ENCODE measurements at regions not wholly inside any gene's neighbourhood (a gene's known extent, or its start where the extent isn't known, plus 50 kb on each side); places are given as distances from the start of the nearest gene placed in this dataset.
A peak's percentile ranks its signal among the peaks of the same experiment; 100 is the strongest.

DNA sequence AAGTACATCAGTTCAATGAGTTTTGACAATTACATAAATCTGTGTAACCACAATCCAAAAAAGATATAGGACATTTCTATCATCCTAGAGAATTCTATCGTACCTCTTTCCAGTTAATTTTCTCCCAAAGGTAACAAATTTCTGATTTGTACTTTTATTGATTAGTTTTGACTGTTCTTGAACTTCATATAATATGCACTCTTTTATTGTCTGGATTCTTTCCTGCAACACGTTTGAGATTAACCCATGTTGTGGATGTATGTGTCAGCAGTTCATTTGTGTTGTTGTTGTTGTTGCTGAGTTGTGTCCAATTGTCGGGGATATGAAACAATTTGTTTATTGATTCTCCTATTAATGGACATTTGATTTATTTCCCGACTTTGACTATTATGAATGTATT lies 145.9 kb upstream of the WDR11 start:
- DNase-seq = no peak

GRCh38 chr10:120710076-120710475 lies 141.1 kb upstream of the WDR11 start:
- DNase-seq = no peak

GRCh38 chr10:120711860-120712259 lies 139.3 kb upstream of the WDR11 start:
- DNase-seq = no peak

DNA sequence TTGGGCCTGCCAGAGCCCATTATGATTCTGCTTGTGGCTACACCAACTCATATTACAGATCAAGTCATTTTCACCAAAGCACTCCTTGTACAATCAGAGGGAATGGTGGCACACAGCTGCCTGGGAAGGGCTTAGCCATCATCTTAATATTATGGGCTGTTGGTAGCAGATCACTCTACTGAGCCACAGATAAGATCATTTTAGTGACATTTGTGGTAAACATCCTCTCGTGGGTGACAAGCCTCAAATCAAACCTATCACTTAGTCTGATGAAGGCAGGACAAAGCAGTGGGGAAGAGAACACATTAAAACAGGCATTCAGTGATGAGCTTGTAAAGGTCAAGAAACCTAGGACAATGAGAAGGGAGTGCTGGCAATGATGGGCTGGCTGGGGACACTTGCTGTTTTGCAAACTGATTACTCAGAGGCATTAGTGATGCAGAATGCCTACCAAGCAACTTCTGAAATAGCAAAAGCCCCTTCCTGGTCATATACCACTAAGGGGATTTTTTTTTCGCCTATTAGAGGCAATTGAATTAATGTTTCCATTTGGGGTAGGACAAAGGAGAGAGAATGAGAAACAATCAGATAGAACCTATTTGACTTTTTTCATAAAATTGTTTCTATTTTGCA lies 137.5 kb upstream of the WDR11 start:
- no peak for DNase-seq

- DNase-seq = no peak
These were observed 136.0 kb upstream of the WDR11 start for GRCh38 chr10:120715171-120715570.

- DNase-seq = no peak
These were observed 131.8 kb upstream of the WDR11 start for GRCh38 chr10:120719333-120719732.

DNA sequence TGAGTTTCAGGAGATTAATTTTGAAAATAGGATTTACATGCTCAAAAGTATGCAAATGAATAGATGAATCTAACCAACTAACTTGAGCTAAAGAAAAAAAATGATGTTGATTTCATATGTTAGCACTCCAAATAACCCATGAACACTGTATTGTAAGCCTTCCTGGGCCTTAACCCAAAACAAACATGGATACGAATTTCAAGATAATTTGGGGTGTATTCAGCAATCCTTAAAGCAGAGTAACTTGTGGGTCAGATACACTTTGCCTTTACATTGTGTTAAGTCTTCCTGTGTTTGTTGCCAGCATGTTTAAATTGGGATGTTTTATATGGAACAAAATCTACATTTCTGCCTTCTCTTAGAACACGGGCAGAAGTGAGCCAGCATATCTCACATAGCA lies 124.2 kb upstream of the WDR11 start:
- no peak for DNase-seq

- no peak for DNase-seq
These were observed 121.6 kb upstream of the WDR11 start for GRCh38 chr10:120729547-120729946.

DNA sequence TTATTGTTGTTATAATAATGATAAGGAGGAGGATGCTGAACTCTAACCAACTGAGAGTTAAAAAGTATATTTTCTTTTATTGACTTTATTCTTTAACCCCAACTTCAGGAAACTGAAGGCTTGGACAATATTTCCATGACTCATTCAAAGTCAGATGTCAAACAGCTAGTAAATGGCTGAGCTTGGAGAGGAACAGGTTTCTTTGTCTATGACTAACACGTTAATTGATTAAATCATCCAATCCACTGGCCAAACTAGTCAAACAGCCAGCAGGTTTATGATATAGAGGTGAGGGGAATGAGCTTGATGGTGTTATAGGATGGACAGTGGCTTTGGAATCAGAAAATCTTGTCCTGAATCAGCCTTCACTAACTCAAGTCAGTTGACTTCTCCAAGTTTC lies 119.1 kb upstream of the WDR11 start:
- no peak for DNase-seq

DNA sequence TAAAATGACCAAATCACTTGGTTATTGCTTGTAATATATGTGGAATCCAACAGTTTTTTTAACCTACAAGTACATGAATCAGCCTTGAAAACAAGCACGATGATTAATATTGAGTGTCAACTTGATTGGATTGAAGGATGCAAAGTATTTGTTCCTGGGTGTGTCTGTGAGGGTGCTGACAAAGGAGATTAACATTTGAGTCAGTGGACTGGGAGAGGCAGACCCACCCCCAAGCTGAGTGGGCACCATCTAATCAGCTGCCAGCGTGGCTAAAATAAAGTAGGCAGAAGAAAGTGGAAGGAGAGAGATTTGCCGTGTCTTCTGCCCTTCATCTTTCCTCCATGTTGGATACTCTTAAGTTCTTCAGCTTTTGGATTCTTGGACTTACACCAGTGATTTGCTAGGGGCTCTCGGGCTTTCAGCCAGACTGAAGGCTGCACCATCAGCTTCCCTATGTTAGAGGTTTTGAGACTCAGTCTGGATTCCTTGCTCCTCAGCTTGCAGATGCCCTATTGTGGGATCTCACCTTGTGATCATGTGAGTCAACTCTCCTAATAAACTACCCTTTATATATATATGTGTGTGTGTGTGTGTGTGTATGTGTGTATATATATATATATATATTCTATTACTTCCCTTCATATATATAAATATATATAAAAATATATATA lies 118.4 kb upstream of the WDR11 start:
- DNase-seq = no peak

DNA sequence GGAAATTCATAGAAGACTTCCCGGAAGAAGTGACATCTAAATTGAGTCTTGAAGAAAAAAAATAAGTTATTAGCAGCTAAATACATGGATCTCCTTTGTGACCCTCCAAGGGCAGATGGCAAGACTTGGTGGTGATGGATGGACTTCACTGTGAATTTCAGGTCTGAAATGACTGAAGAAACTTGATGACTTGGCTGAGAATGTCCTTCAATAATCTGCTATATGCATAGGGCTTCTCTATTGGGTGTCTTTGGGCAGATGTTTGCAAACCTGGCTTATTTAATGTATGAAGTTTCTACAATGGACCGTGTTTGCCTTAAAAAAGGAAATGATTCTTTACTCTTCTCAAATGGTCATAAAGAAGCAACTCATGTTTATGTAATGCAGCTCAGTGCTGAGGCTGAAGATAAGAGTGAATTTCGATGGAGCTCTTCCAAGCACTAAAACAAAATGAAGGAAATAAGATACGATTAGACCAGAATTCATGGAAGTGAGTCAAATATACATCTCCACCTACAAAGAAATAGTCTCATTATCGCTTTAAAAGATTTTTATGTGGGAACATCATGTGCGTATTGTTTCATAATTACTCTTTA lies 116.6 kb upstream of the WDR11 start:
- no peak for DNase-seq

DNA sequence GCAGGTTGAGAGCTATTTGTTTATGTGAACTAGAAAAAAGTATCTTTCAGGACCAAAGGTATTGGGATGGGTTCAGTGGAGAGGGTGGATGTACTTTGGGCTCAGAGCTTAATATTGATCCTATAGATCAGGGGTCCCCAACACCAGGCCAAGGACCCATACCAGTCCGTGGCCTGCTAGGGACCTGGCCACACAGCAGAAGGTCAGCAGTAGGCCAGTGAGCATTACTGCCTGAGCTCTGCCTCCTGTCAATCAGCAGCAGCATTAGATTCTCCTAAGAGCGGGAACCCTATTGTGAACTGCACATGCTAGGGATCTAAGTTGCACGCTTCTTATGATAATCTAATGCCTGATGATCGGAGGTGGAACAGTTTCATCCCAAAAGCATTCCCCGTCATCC lies 115.8 kb upstream of the WDR11 start:
- DNase-seq = no peak

DNA sequence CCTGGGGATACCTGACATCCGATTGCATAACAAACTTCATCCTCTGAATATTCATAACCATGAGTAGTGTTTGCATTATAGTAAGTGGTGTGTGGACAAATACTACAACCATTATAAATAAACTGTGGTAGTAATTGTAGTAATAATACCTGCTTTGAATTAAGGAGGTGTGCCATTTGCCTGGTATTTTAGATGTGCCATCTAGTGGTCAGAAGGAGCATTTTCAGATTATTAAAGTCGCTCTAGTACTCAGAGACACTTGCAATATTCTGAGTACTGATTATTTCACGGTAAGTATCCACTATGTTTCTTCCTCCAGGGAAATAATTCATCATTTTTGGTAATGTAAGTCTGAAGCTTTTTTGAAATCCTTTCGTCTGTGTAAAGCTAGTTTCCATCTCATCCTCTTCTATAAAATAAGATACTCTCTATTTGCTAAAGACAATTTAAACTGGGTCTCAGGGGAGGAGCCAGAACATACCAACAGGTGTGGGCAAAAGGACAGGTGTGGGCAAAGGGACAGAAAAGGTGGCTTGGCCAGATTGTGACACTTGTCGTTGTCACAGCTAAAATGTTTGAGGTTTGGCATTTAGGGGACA lies 115.3 kb upstream of the WDR11 start:
- DNase-seq = peak; percentile 16

GRCh38 chr10:120736377-120736776 lies 114.8 kb upstream of the WDR11 start:
- DNase-seq = no peak

- no peak for DNase-seq
These were observed 112.5 kb upstream of the WDR11 start for GRCh38 chr10:120738658-120739057.

DNA sequence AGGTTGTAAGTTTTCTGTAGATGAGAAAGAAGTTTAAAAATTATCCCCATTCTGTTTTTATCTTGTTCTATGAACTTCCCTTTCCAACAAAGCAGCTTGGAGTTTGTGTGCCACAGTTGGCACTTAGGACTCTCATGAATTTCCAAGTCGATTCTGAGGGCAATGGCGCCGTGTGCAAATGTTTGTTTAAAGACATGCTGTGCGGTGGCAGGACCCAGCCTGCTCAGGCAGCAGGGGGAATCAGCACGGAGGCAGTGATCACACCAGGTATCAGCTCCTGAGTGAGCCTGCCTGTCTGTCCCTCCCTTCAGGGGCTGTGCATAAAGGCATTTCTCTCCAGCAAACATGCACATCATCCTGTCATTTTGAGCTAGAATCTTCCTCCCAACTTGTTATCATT lies 109.8 kb upstream of the WDR11 start:
- DNase-seq = no peak

- no peak for DNase-seq
These were observed 108.8 kb upstream of the WDR11 start for GRCh38 chr10:120742373-120742772.

GRCh38 chr10:120744040-120744439 lies 107.1 kb upstream of the WDR11 start:
- DNase-seq = no peak

- no peak for DNase-seq
These were observed 105.0 kb upstream of the WDR11 start for GRCh38 chr10:120746001-120746777.

DNA sequence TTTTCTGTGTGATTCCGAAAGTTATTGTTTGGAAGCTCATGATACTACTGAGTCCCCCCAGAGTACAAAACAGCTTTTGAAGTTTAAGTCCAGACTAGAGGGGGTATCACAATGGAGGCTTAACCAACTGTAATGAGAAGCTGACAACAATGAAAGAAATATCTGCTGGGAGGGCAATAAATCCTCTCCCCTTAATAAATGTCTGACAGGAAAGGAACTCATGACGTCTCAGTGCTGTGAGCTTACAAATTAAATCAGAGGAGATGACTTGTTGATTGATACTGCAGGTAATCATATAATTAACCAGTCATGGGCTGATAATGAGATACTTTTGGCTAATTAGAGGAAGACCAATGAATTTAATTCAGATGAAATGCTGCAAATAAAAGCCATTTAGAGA lies 102.6 kb upstream of the WDR11 start:
- DNase-seq = no peak

DNA sequence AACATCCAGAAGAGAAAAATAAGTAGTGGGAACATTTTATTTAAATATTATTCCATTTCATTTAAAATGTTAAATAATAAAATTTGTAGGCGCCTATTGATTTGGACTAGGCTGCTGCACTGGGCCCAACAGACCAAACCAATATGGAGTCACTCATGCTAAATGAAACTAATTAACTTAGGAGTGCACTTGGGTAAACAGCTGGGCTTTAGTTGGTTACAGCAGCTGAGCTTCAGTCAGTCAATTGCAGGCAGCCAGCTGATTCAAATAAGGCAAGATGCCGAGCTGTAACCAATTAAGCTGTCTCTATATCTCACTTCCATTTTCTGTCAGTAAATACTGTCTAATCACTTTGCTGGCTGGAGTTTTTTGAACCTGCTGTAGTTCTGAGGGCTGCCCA lies 102.1 kb upstream of the WDR11 start:
- DNase-seq = no peak

- no peak for DNase-seq
These were observed 101.2 kb upstream of the WDR11 start for GRCh38 chr10:120749856-120750566.

All from fibroblast of skin of back (primary cell).